H9 (cell line): ENCODE measurements at regions not wholly inside any gene's neighbourhood (a gene's known extent, or its start where the extent isn't known, plus 50 kb on each side); places are given as distances from the start of the nearest gene placed in this dataset.

Experiments
- DNase-seq: peaks from one replicate; pipeline ENCODE4 v3.0.0-alpha.2; 2017
- H2AFZ ChIP-seq: one replicate; pipeline ENCODE4 v1.6.1; 2013; ENCODE audit warnings: mild to moderate bottlenecking, low read length, control low read depth, moderate library complexity
- H2AK5ac ChIP-seq: 2 replicates; pipeline ENCODE4 v1.6.1; 2013; ENCODE audit warnings: low read length, control low read depth, mixed read lengths; ENCODE audit not compliant: insufficient read length
- H2BK120ac ChIP-seq: one replicate; pipeline ENCODE4 v1.6.1; 2013; ENCODE audit warnings: low read depth, mild to moderate bottlenecking, low read length, control low read depth, inconsistent platforms; ENCODE audit not compliant: poor library complexity, severe bottlenecking
- H2BK12ac ChIP-seq: 2 replicates; pipeline ENCODE4 v1.6.1; 2013; ENCODE audit warnings: low read length, control low read depth, mixed read lengths, low read depth; ENCODE audit not compliant: insufficient read length
- H2BK15ac ChIP-seq: 2 replicates; pipeline ENCODE4 v1.6.1; 2013; ENCODE audit warnings: low read depth, low read length, control low read depth
- H2BK20ac ChIP-seq: one replicate; pipeline ENCODE4 v1.6.1; 2013; ENCODE audit warnings: low read depth, mild to moderate bottlenecking, low read length, control low read depth, inconsistent platforms; ENCODE audit not compliant: poor library complexity, severe bottlenecking
- H2BK5ac ChIP-seq: 2 replicates; pipeline ENCODE4 v1.6.1; 2013; ENCODE audit warnings: low read length, control low read depth, mixed read lengths; ENCODE audit not compliant: insufficient read length
- H3K14ac ChIP-seq: 2 replicates; pipeline ENCODE4 v1.6.1; 2013; ENCODE audit warnings: low read length, control low read depth; ENCODE audit not compliant: insufficient read depth
- H3K18ac ChIP-seq: 2 replicates; pipeline ENCODE4 v1.6.1; 2013; ENCODE audit warnings: low read depth, mild to moderate bottlenecking, mixed read lengths, low read length, control low read depth; ENCODE audit not compliant: insufficient read length
- H3K23ac ChIP-seq: 2 replicates; pipeline ENCODE4 v1.6.1; 2013; ENCODE audit warnings: low read length, control low read depth, mixed read lengths, low read depth; ENCODE audit not compliant: insufficient read length
- H3K23me2 ChIP-seq: 2 replicates; pipeline ENCODE4 v1.6.1; 2013; ENCODE audit warnings: low read depth, mild to moderate bottlenecking, mixed read lengths, low read length, control low read depth; ENCODE audit not compliant: insufficient read length, poor library complexity, severe bottlenecking
- H3K27ac ChIP-seq: 2 replicates; pipeline ENCODE4 v1.5.1; 2013; ENCODE audit warnings: low read length, control low read depth, mixed read lengths, low read depth; ENCODE audit not compliant: insufficient read length
- H3K27me3 ChIP-seq: 2 replicates; pipeline ENCODE4 v1.6.1; 2013; ENCODE audit warnings: low read length, control low read depth, inconsistent platforms; ENCODE audit not compliant: insufficient read depth
- H3K4ac ChIP-seq: 2 replicates; pipeline ENCODE4 v1.6.1; 2013; ENCODE audit warnings: low read depth, mild to moderate bottlenecking, control low read depth, inconsistent platforms, low read length, moderate library complexity
- H3K4me1 ChIP-seq: 2 replicates; pipeline ENCODE4 v1.6.1; 2013; ENCODE audit warnings: low read length, control low read depth, inconsistent platforms; ENCODE audit not compliant: insufficient read depth
- H3K4me2 ChIP-seq: 2 replicates; pipeline ENCODE4 v1.6.1; 2013; ENCODE audit warnings: low read length, control low read depth, mixed read lengths; ENCODE audit not compliant: insufficient read length, insufficient read depth
- H3K56ac ChIP-seq: 2 replicates; pipeline ENCODE4 v1.6.1; 2013; ENCODE audit warnings: low read depth, mild to moderate bottlenecking, mixed read lengths, low read length, control low read depth; ENCODE audit not compliant: insufficient read length
- H3K79me1 ChIP-seq: 2 replicates; pipeline ENCODE4 v1.6.1; 2013; ENCODE audit warnings: low read depth, mild to moderate bottlenecking, moderate library complexity, low read length, control low read depth, inconsistent platforms; ENCODE audit not compliant: insufficient read depth, poor library complexity, severe bottlenecking
- H3K79me2 ChIP-seq: 2 replicates; pipeline ENCODE4 v1.6.1; 2013; ENCODE audit warnings: low read length, control low read depth, inconsistent platforms; ENCODE audit not compliant: insufficient read depth
- H3K9ac ChIP-seq: 2 replicates; pipeline ENCODE4 v1.6.1; 2013; ENCODE audit warnings: low read length, control low read depth, mixed read lengths; ENCODE audit not compliant: insufficient read length; ENCODE audit errors: extremely low read depth
- H3K9me3 ChIP-seq: one replicate; pipeline ENCODE4 v1.6.1; 2013; ENCODE audit warnings: low read depth, low read length, inconsistent platforms; ENCODE audit not compliant: control insufficient read depth
- H3T11ph ChIP-seq: one replicate; pipeline ENCODE4 v1.6.1; 2013; ENCODE audit warnings: mild to moderate bottlenecking, low read length, control low read depth, inconsistent platforms
- H4K20me1 ChIP-seq: one replicate; pipeline ENCODE4 v1.6.1; 2013; ENCODE audit not compliant: control insufficient read depth, insufficient read length, insufficient read depth
- H4K5ac ChIP-seq: 2 replicates; pipeline ENCODE4 v1.6.1; 2013; ENCODE audit warnings: low read depth, mild to moderate bottlenecking, mixed read lengths, low read length, control low read depth; ENCODE audit not compliant: insufficient read length
- H4K8ac ChIP-seq: replicated peaks from 2 replicates; pipeline ENCODE4 v1.6.1; 2013; ENCODE audit warnings: low read length, control low read depth, mixed read lengths, low read depth; ENCODE audit not compliant: insufficient read length
- H4K91ac ChIP-seq: 2 replicates; pipeline ENCODE4 v1.6.1; 2013; ENCODE audit warnings: low read depth, mild to moderate bottlenecking, moderate library complexity, mixed read lengths, low read length, control low read depth; ENCODE audit not compliant: insufficient read length
- H3K27ac Mint-ChIP-seq, 3 experiments: 2 replicates in 2 of 3; 3 replicates in 1 of 3; pipeline ENCODE4 v1.8.0; 2020 to 2021; ENCODE audit warnings: mixed read lengths in 3 of 3, mild to moderate bottlenecking in 1 of 3, moderate library complexity in 1 of 3
- H3K27me3 Mint-ChIP-seq: 2 replicates; pipeline ENCODE4 v1.8.0; 2021; ENCODE audit warnings: low read depth, mild to moderate bottlenecking, moderate library complexity, mixed read lengths
- H3K36me3 Mint-ChIP-seq, 3 experiments: 2 replicates in 2 of 3; 3 replicates in 1 of 3; pipeline ENCODE4 v1.8.0; 2020 to 2021; ENCODE audit warnings: low read depth in 3 of 3, mixed read lengths in 3 of 3; ENCODE audit not compliant: insufficient read depth in 1 of 3
- H3K4me1 Mint-ChIP-seq, 2 experiments: 2 replicates each; pipeline ENCODE4 v1.8.0; 2020; ENCODE audit warnings: mixed read lengths in 2 of 2
- H3K4me3 Mint-ChIP-seq, 2 experiments: 2 replicates in 1 of 2; 3 replicates in 1 of 2; pipeline ENCODE4 v1.8.0; 2020 to 2021; ENCODE audit warnings: mild to moderate bottlenecking in 2 of 2, mixed read lengths in 2 of 2, moderate library complexity in 1 of 2
- H3K9me3 Mint-ChIP-seq, 2 experiments: 2 replicates in 1 of 2; 3 replicates in 1 of 2; pipeline ENCODE4 v1.8.0; 2020; ENCODE audit warnings: mild to moderate bottlenecking in 2 of 2, mixed read lengths in 2 of 2, moderate library complexity in 1 of 2
- WGBS: extraction: QIAGEN DNeasy Blood & Tissue Kit; methylation state at CpG from one replicate; pipeline ENCODE4 v1.1.7; 2013; ENCODE audit warnings: missing lambda C conversion rate, low lambda C conversion rate, mixed read lengths; ENCODE audit not compliant: insufficient read length; ENCODE audit errors: extremely low coverage; 5-methylcytosine and 5-hydroxymethylcytosine counted together
- TF ChIP-seq, protein P1 (sequence below): fragments of 200-600 bp; sonication (generic); conservative IDR thresholded peaks from 3 replicates; pipeline ENCODE4 v1.8.0; 2021; ENCODE audit warnings: antibody characterized with exemption, mild to moderate bottlenecking

DNA sequence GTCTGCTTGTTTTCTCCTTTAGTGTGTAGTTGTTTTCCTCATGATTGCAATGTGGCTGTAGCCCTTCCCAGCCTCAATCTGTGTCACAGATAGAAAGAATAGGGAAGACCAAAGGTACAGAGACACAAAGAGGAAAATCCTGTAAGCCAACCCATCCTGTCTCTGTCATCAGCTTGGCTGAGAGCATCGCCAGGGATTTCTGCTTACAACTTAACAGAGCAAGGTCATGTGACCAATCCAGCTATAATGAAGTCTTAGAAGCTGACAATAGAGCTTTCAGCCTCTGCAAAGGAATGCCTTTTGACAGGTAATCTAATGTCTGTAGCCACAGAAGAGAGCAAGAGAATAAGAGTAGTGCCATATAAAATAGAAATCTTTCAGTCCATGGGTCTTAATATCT, 1598.0 kb upstream of the AGA start:
- Histone ChIP-seq H2AFZ (peak overlapping the region; percentile 90), H3K23me2 (no peaks in the 10 kb centered on the region), H3K79me1 (no peaks in the 10 kb centered on the region), H4K20me1 (no peaks in the 10 kb centered on the region), H4K91ac (no peak overlapping the region), H2BK20ac (no peak overlapping the region), H2AK5ac (no peak overlapping the region), H2BK15ac (no peak overlapping the region), H2BK120ac (no peak overlapping the region), H2BK12ac (no peak overlapping the region), H3K56ac (no peak overlapping the region), H3K18ac (no peak overlapping the region), H3K9me3 (no peaks in the 10 kb centered on the region), H3K27me3 (no peaks in the 10 kb centered on the region), H3K4me1 (peaks cover 2% of the 10 kb centered on the region; the same call in 1 of the 2 replicates), H3K79me2 (no peaks in the 10 kb centered on the region), H2BK5ac (no peak overlapping the region), H3K9ac (no peak overlapping the region), H3K4ac (no peak overlapping the region), H3K23ac (no peak overlapping the region), H3T11ph (no peak overlapping the region), H4K5ac (no peak overlapping the region), H3K14ac (no peak overlapping the region), H4K8ac (no peak overlapping the region), H3K27ac (no peak overlapping the region), H3K4me2 (no peak overlapping the region)
- Mint-ChIP-seq H3K27ac (peak overlapping the region in 2 of 3 experiments; percentile 54 to 78; a peak in 2 of 7 replicates), H3K27me3 (no peaks in the 10 kb centered on the region), H3K36me3 (no peaks in the 10 kb centered on the region; a peak in 1 of 7 replicates), H3K4me3 (no peak overlapping the region), H3K9me3 (no peaks in the 10 kb centered on the region), H3K4me1 (peaks cover 6 to 8% of the 10 kb centered on the region in 2 experiments)
- TF ChIP-seq, protein P1, sequence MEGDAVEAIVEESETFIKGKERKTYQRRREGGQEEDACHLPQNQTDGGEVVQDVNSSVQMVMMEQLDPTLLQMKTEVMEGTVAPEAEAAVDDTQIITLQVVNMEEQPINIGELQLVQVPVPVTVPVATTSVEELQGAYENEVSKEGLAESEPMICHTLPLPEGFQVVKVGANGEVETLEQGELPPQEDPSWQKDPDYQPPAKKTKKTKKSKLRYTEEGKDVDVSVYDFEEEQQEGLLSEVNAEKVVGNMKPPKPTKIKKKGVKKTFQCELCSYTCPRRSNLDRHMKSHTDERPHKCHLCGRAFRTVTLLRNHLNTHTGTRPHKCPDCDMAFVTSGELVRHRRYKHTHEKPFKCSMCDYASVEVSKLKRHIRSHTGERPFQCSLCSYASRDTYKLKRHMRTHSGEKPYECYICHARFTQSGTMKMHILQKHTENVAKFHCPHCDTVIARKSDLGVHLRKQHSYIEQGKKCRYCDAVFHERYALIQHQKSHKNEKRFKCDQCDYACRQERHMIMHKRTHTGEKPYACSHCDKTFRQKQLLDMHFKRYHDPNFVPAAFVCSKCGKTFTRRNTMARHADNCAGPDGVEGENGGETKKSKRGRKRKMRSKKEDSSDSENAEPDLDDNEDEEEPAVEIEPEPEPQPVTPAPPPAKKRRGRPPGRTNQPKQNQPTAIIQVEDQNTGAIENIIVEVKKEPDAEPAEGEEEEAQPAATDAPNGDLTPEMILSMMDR, result no peak
- no CpG with 5 or more reads among the region's 1 CpG for WGBS
- DNase-seq, result no peak
